H9 (cell line): ENCODE measurements at regions not wholly inside any gene's neighbourhood (a gene's known extent, or its start where the extent isn't known, plus 50 kb on each side); places are given as distances from the start of the nearest gene placed in this dataset.

Experiments used
- DNase-seq: peaks from one replicate; pipeline ENCODE4 v3.0.0-alpha.2; 2017
- H2AFZ ChIP-seq: one replicate; pipeline ENCODE4 v1.6.1; 2013; ENCODE audit warnings: mild to moderate bottlenecking, low read length, control low read depth, moderate library complexity
- H2AK5ac ChIP-seq: 2 replicates; pipeline ENCODE4 v1.6.1; 2013; ENCODE audit warnings: low read length, control low read depth, mixed read lengths; ENCODE audit not compliant: insufficient read length
- H2BK120ac ChIP-seq: one replicate; pipeline ENCODE4 v1.6.1; 2013; ENCODE audit warnings: low read depth, mild to moderate bottlenecking, low read length, control low read depth, inconsistent platforms; ENCODE audit not compliant: poor library complexity, severe bottlenecking
- H2BK12ac ChIP-seq: 2 replicates; pipeline ENCODE4 v1.6.1; 2013; ENCODE audit warnings: low read length, control low read depth, mixed read lengths, low read depth; ENCODE audit not compliant: insufficient read length
- H2BK15ac ChIP-seq: 2 replicates; pipeline ENCODE4 v1.6.1; 2013; ENCODE audit warnings: low read depth, low read length, control low read depth
- H2BK20ac ChIP-seq: one replicate; pipeline ENCODE4 v1.6.1; 2013; ENCODE audit warnings: low read depth, mild to moderate bottlenecking, low read length, control low read depth, inconsistent platforms; ENCODE audit not compliant: poor library complexity, severe bottlenecking
- H2BK5ac ChIP-seq: 2 replicates; pipeline ENCODE4 v1.6.1; 2013; ENCODE audit warnings: low read length, control low read depth, mixed read lengths; ENCODE audit not compliant: insufficient read length
- H3K14ac ChIP-seq: 2 replicates; pipeline ENCODE4 v1.6.1; 2013; ENCODE audit warnings: low read length, control low read depth; ENCODE audit not compliant: insufficient read depth
- H3K18ac ChIP-seq: 2 replicates; pipeline ENCODE4 v1.6.1; 2013; ENCODE audit warnings: low read depth, mild to moderate bottlenecking, mixed read lengths, low read length, control low read depth; ENCODE audit not compliant: insufficient read length
- H3K23ac ChIP-seq: 2 replicates; pipeline ENCODE4 v1.6.1; 2013; ENCODE audit warnings: low read length, control low read depth, mixed read lengths, low read depth; ENCODE audit not compliant: insufficient read length
- H3K23me2 ChIP-seq: 2 replicates; pipeline ENCODE4 v1.6.1; 2013; ENCODE audit warnings: low read depth, mild to moderate bottlenecking, mixed read lengths, low read length, control low read depth; ENCODE audit not compliant: insufficient read length, poor library complexity, severe bottlenecking
- H3K27ac ChIP-seq: 2 replicates; pipeline ENCODE4 v1.5.1; 2013; ENCODE audit warnings: low read length, control low read depth, mixed read lengths, low read depth; ENCODE audit not compliant: insufficient read length
- H3K27me3 ChIP-seq: 2 replicates; pipeline ENCODE4 v1.6.1; 2013; ENCODE audit warnings: low read length, control low read depth, inconsistent platforms; ENCODE audit not compliant: insufficient read depth
- H3K4ac ChIP-seq: 2 replicates; pipeline ENCODE4 v1.6.1; 2013; ENCODE audit warnings: low read depth, mild to moderate bottlenecking, control low read depth, inconsistent platforms, low read length, moderate library complexity
- H3K4me1 ChIP-seq: 2 replicates; pipeline ENCODE4 v1.6.1; 2013; ENCODE audit warnings: low read length, control low read depth, inconsistent platforms; ENCODE audit not compliant: insufficient read depth
- H3K4me2 ChIP-seq: 2 replicates; pipeline ENCODE4 v1.6.1; 2013; ENCODE audit warnings: low read length, control low read depth, mixed read lengths; ENCODE audit not compliant: insufficient read length, insufficient read depth
- H3K56ac ChIP-seq: 2 replicates; pipeline ENCODE4 v1.6.1; 2013; ENCODE audit warnings: low read depth, mild to moderate bottlenecking, mixed read lengths, low read length, control low read depth; ENCODE audit not compliant: insufficient read length
- H3K79me1 ChIP-seq: 2 replicates; pipeline ENCODE4 v1.6.1; 2013; ENCODE audit warnings: low read depth, mild to moderate bottlenecking, moderate library complexity, low read length, control low read depth, inconsistent platforms; ENCODE audit not compliant: insufficient read depth, poor library complexity, severe bottlenecking
- H3K79me2 ChIP-seq: 2 replicates; pipeline ENCODE4 v1.6.1; 2013; ENCODE audit warnings: low read length, control low read depth, inconsistent platforms; ENCODE audit not compliant: insufficient read depth
- H3K9ac ChIP-seq: 2 replicates; pipeline ENCODE4 v1.6.1; 2013; ENCODE audit warnings: low read length, control low read depth, mixed read lengths; ENCODE audit not compliant: insufficient read length; ENCODE audit errors: extremely low read depth
- H3K9me3 ChIP-seq: one replicate; pipeline ENCODE4 v1.6.1; 2013; ENCODE audit warnings: low read depth, low read length, inconsistent platforms; ENCODE audit not compliant: control insufficient read depth
- H3T11ph ChIP-seq: one replicate; pipeline ENCODE4 v1.6.1; 2013; ENCODE audit warnings: mild to moderate bottlenecking, low read length, control low read depth, inconsistent platforms
- H4K20me1 ChIP-seq: one replicate; pipeline ENCODE4 v1.6.1; 2013; ENCODE audit not compliant: control insufficient read depth, insufficient read length, insufficient read depth
- H4K5ac ChIP-seq: 2 replicates; pipeline ENCODE4 v1.6.1; 2013; ENCODE audit warnings: low read depth, mild to moderate bottlenecking, mixed read lengths, low read length, control low read depth; ENCODE audit not compliant: insufficient read length
- H4K8ac ChIP-seq: replicated peaks from 2 replicates; pipeline ENCODE4 v1.6.1; 2013; ENCODE audit warnings: low read length, control low read depth, mixed read lengths, low read depth; ENCODE audit not compliant: insufficient read length
- H4K91ac ChIP-seq: 2 replicates; pipeline ENCODE4 v1.6.1; 2013; ENCODE audit warnings: low read depth, mild to moderate bottlenecking, moderate library complexity, mixed read lengths, low read length, control low read depth; ENCODE audit not compliant: insufficient read length
- H3K27ac Mint-ChIP-seq, 3 experiments: 2 replicates in 2 of 3; 3 replicates in 1 of 3; pipeline ENCODE4 v1.8.0; 2020 to 2021; ENCODE audit warnings: mixed read lengths in 3 of 3, mild to moderate bottlenecking in 1 of 3, moderate library complexity in 1 of 3
- H3K27me3 Mint-ChIP-seq: 2 replicates; pipeline ENCODE4 v1.8.0; 2021; ENCODE audit warnings: low read depth, mild to moderate bottlenecking, moderate library complexity, mixed read lengths
- H3K36me3 Mint-ChIP-seq, 3 experiments: 2 replicates in 2 of 3; 3 replicates in 1 of 3; pipeline ENCODE4 v1.8.0; 2020 to 2021; ENCODE audit warnings: low read depth in 3 of 3, mixed read lengths in 3 of 3; ENCODE audit not compliant: insufficient read depth in 1 of 3
- H3K4me1 Mint-ChIP-seq, 2 experiments: 2 replicates each; pipeline ENCODE4 v1.8.0; 2020; ENCODE audit warnings: mixed read lengths in 2 of 2
- H3K4me3 Mint-ChIP-seq, 2 experiments: 2 replicates in 1 of 2; 3 replicates in 1 of 2; pipeline ENCODE4 v1.8.0; 2020 to 2021; ENCODE audit warnings: mild to moderate bottlenecking in 2 of 2, mixed read lengths in 2 of 2, moderate library complexity in 1 of 2
- H3K9me3 Mint-ChIP-seq, 2 experiments: 2 replicates in 1 of 2; 3 replicates in 1 of 2; pipeline ENCODE4 v1.8.0; 2020; ENCODE audit warnings: mild to moderate bottlenecking in 2 of 2, mixed read lengths in 2 of 2, moderate library complexity in 1 of 2
- CTCF ChIP-seq: fragments of 200-600 bp; sonication (generic); conservative IDR thresholded peaks from 3 replicates; pipeline ENCODE4 v1.8.0; 2021; ENCODE audit warnings: antibody characterized with exemption, mild to moderate bottlenecking
- WGBS: extraction: QIAGEN DNeasy Blood & Tissue Kit; methylation state at CpG from one replicate; pipeline ENCODE4 v1.1.7; 2013; ENCODE audit warnings: missing lambda C conversion rate, low lambda C conversion rate, mixed read lengths; ENCODE audit not compliant: insufficient read length; ENCODE audit errors: extremely low coverage; 5-methylcytosine and 5-hydroxymethylcytosine counted together

GRCh38 chr20:63074182-63074581 lies 67.4 kb upstream of the BHLHE23 start:
- Histone ChIP-seq H3K9me3 (no peaks in the 10 kb centered on the region), H3K18ac (no peak overlapping the region), H3K4me1 (no peaks in the 10 kb centered on the region), H3K27ac (no peak overlapping the region), H3K4me2 (no peak overlapping the region), H2AFZ (no peak overlapping the region), H4K91ac (no peak overlapping the region), H3K79me2 (no peaks in the 10 kb centered on the region), H3K4ac (no peak overlapping the region), H4K8ac (no peak overlapping the region), H3K14ac (no peak overlapping the region), H3K27me3 (peaks cover 5% of the 10 kb centered on the region; the same call in 1 of the 2 replicates), H2BK120ac (no peak overlapping the region), H4K5ac (no peak overlapping the region), H3K9ac (no peak overlapping the region), H3K23me2 (peaks cover 3% of the 10 kb centered on the region), H2BK20ac (no peak overlapping the region), H2AK5ac (no peak overlapping the region), H2BK5ac (no peak overlapping the region), H2BK12ac (no peak overlapping the region), H3K79me1 (no peaks in the 10 kb centered on the region), H3T11ph (no peak overlapping the region), H2BK15ac (no peak overlapping the region), H3K23ac (no peak overlapping the region), H4K20me1 (no peaks in the 10 kb centered on the region), H3K56ac (no peak overlapping the region)
- no CpG with 5 or more reads among the region's 9 CpGs for WGBS
- Mint-ChIP-seq H3K36me3 (no peaks in the 10 kb centered on the region), H3K27ac (no peak overlapping the region), H3K9me3 (peaks cover 10 to 11% of the 10 kb centered on the region in 2 experiments), H3K27me3 (peaks cover 80% of the 10 kb centered on the region), H3K4me3 (no peak overlapping the region), H3K4me1 (peaks cover 0 to 5% of the 10 kb centered on the region in 2 experiments; a peak in 2 of 4 replicates)
- no peak for DNase-seq
- TF ChIP-seq CTCF = no peak
